SK-N-SH treated with all-trans-retinoic acid at 6 μM for 48 hours (cell line): ENCODE measurements at regions not wholly inside any gene's neighbourhood (a gene's known extent, or its start where the extent isn't known, plus 50 kb on each side); places are given as distances from the start of the nearest gene placed in this dataset.

Experiments used
- ATAC-seq: fragments of 200-7000 bp; cut with Tn5 transposase; 3 replicates; pipeline ENCODE4 v1.9.1; 2020; ENCODE audit warnings: mild to moderate bottlenecking, moderate library complexity
- ARNTL ChIP-seq: fragments of 450-650 bp; formaldehyde crosslinking; IDR thresholded peaks from 2 replicates; pipeline ENCODE4 v1.5.0; 2020; ENCODE audit warnings: low read depth, mild to moderate bottlenecking, moderate library complexity, borderline replicate concordance
- BACH2 ChIP-seq: fragments of 250-450 bp; sonication (Bioruptor Pico); IDR thresholded peaks from 2 replicates; pipeline ENCODE4 v1.9.0; 2021; ENCODE audit warnings: mild to moderate bottlenecking, borderline replicate concordance
- CREB5 ChIP-seq: fragments of 250-450 bp; sonication (Bioruptor Pico); IDR thresholded peaks from 2 replicates; pipeline ENCODE4 v1.5.1; 2020; ENCODE audit warnings: low read depth, mild to moderate bottlenecking, moderate library complexity
- CSDC2 ChIP-seq: fragments of 250-450 bp; sonication (Bioruptor Pico); IDR thresholded peaks from 2 replicates; pipeline ENCODE4 v1.5.0; 2020; ENCODE audit warnings: mild to moderate bottlenecking, moderate library complexity
- ESRRG ChIP-seq: fragments of 250-450 bp; sonication (Bioruptor Pico); IDR thresholded peaks from 2 replicates; pipeline ENCODE4 v1.6.1; 2021; ENCODE audit warnings: mild to moderate bottlenecking
- GLIS3 ChIP-seq: fragments of 250-450 bp; sonication (Bioruptor Pico); IDR thresholded peaks from 2 replicates; pipeline ENCODE4 v1.5.0; 2020; ENCODE audit warnings: mild to moderate bottlenecking, moderate library complexity
- ISL1 ChIP-seq: fragments of 250-450 bp; sonication (Bioruptor Pico); IDR thresholded peaks from 2 replicates; pipeline ENCODE4 v2.1.2; 2022; ENCODE audit warnings: mild to moderate bottlenecking, moderate library complexity
- OSR1 ChIP-seq: fragments of 250-450 bp; sonication (Bioruptor Pico); IDR thresholded peaks from 2 replicates; pipeline ENCODE4 v1.8.0; 2022; ENCODE audit warnings: moderate library complexity, mild to moderate bottlenecking, inconsistent platforms
- PPARA ChIP-seq: fragments of 250-450 bp; sonication (Bioruptor Pico); IDR thresholded peaks from 2 replicates; pipeline ENCODE4 v1.5.0; 2020; ENCODE audit warnings: mild to moderate bottlenecking, borderline replicate concordance
- RARB ChIP-seq: fragments of 250-450 bp; sonication (Bioruptor Pico); IDR thresholded peaks from 2 replicates; pipeline ENCODE4 v1.8.0; 2021; ENCODE audit warnings: mild to moderate bottlenecking, moderate library complexity
- SNAI2 ChIP-seq: fragments of 250-450 bp; sonication (Bioruptor Pico); IDR thresholded peaks from 2 replicates; pipeline ENCODE4 v1.5.0; 2020; ENCODE audit warnings: mild to moderate bottlenecking, moderate library complexity
- TCF4 ChIP-seq: fragments of 250-450 bp; sonication (Bioruptor Pico); IDR thresholded peaks from 2 replicates; pipeline ENCODE4 v1.8.0; 2021; ENCODE audit warnings: mild to moderate bottlenecking, moderate library complexity, borderline replicate concordance
- TOX ChIP-seq: fragments of 250-450 bp; sonication (Bioruptor Pico); IDR thresholded peaks from 2 replicates; pipeline ENCODE4 v1.8.0; 2021; ENCODE audit warnings: mild to moderate bottlenecking, moderate library complexity, borderline replicate concordance
- TSHZ2 ChIP-seq: fragments of 250-450 bp; sonication (Bioruptor Pico); IDR thresholded peaks from 2 replicates; pipeline ENCODE4 v1.5.0; 2020; ENCODE audit warnings: mild to moderate bottlenecking, moderate library complexity
- ZC3H10 ChIP-seq: fragments of 250-450 bp; sonication (Bioruptor Pico); IDR thresholded peaks from 2 replicates; pipeline ENCODE4 v1.5.1; 2021; ENCODE audit warnings: mild to moderate bottlenecking, moderate library complexity
- ZFP3 ChIP-seq: fragments of 250-450 bp; sonication (Bioruptor Pico); IDR thresholded peaks from 2 replicates; pipeline ENCODE4 v1.5.0; 2020; ENCODE audit warnings: mild to moderate bottlenecking, moderate library complexity
- ZFP30 ChIP-seq: fragments of 450-650 bp; formaldehyde crosslinking; IDR thresholded peaks from 2 replicates; pipeline ENCODE4 v1.5.0; 2022; ENCODE audit warnings: mild to moderate bottlenecking, moderate library complexity
- ZNF565 ChIP-seq: fragments of 450-650 bp; formaldehyde crosslinking; conservative IDR thresholded peaks from 2 replicates; pipeline ENCODE4 v1.5.0; 2020; ENCODE audit warnings: low read depth, mild to moderate bottlenecking, moderate library complexity
- ZNF70 ChIP-seq: fragments of 450-650 bp; formaldehyde crosslinking; IDR thresholded peaks from 2 replicates; pipeline ENCODE4 v1.5.0; 2020; ENCODE audit warnings: mild to moderate bottlenecking, moderate library complexity
- ZNF8 ChIP-seq: fragments of 450-650 bp; formaldehyde crosslinking; IDR thresholded peaks from 2 replicates; pipeline ENCODE4 v1.5.0; 2020; ENCODE audit warnings: mild to moderate bottlenecking, moderate library complexity
- TF ChIP-seq, protein P1 (sequence below): fragments of 250-450 bp; sonication (Bioruptor Pico); IDR thresholded peaks from 2 replicates; pipeline ENCODE4 v1.8.0; 2021; ENCODE audit warnings: low read depth, mild to moderate bottlenecking, moderate library complexity, borderline replicate concordance
- TF ChIP-seq, protein P2 (sequence below): fragments of 250-450 bp; sonication (Bioruptor Pico); IDR thresholded peaks from 2 replicates; pipeline ENCODE4 v1.8.0; 2020; ENCODE audit warnings: mild to moderate bottlenecking, moderate library complexity, borderline replicate concordance

- TF ChIP-seq ISL1 (CRISPR knock-in tag) (no peak), ZFP30 (CRISPR knock-in tag) (no peak), RARB (CRISPR knock-in tag) (no peak), ARNTL (CRISPR knock-in tag) (no peak), ESRRG (CRISPR knock-in tag) (no peak), GLIS3 (CRISPR knock-in tag) (no peak), ZNF565 (CRISPR knock-in tag) (no peak), CREB5 (CRISPR knock-in tag) (no peak), SNAI2 (CRISPR knock-in tag) (no peak)
- TF ChIP-seq, protein P1, sequence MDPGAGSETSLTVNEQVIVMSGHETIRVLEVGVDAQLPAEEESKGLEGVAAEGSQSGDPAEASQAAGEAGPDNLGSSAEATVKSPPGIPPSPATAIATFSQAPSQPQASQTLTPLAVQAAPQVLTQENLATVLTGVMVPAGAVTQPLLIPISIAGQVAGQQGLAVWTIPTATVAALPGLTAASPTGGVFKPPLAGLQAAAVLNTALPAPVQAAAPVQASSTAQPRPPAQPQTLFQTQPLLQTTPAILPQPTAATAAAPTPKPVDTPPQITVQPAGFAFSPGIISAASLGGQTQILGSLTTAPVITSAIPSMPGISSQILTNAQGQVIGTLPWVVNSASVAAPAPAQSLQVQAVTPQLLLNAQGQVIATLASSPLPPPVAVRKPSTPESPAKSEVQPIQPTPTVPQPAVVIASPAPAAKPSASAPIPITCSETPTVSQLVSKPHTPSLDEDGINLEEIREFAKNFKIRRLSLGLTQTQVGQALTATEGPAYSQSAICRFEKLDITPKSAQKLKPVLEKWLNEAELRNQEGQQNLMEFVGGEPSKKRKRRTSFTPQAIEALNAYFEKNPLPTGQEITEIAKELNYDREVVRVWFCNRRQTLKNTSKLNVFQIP (CRISPR knock-in tag): no peak
- ATAC-seq: no peak
Observed at GRCh38 chrX:25389266-25389665, 373.5 kb upstream of the ARX start.

GRCh38 chrX:25383196-25383595 is 367.4 kb upstream of the ARX start:
- no peak for ATAC-seq
- TF ChIP-seq PPARA (CRISPR knock-in tag): no peak
- TF ChIP-seq ZNF8: no peak
- no peak for TF ChIP-seq ISL1 (CRISPR knock-in tag)
- TF ChIP-seq ZC3H10: no peak
- no peak for TF ChIP-seq TCF4 (CRISPR knock-in tag)
- TF ChIP-seq, protein P2, sequence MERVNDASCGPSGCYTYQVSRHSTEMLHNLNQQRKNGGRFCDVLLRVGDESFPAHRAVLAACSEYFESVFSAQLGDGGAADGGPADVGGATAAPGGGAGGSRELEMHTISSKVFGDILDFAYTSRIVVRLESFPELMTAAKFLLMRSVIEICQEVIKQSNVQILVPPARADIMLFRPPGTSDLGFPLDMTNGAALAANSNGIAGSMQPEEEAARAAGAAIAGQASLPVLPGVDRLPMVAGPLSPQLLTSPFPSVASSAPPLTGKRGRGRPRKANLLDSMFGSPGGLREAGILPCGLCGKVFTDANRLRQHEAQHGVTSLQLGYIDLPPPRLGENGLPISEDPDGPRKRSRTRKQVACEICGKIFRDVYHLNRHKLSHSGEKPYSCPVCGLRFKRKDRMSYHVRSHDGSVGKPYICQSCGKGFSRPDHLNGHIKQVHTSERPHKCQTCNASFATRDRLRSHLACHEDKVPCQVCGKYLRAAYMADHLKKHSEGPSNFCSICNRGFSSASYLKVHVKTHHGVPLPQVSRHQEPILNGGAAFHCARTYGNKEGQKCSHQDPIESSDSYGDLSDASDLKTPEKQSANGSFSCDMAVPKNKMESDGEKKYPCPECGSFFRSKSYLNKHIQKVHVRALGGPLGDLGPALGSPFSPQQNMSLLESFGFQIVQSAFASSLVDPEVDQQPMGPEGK (CRISPR knock-in tag): no peak
- TF ChIP-seq ARNTL (CRISPR knock-in tag): no peak
- no peak for TF ChIP-seq OSR1
- no peak for TF ChIP-seq BACH2 (CRISPR knock-in tag)
- TF ChIP-seq, protein P1 (CRISPR knock-in tag): no peak
- no peak for TF ChIP-seq CSDC2 (CRISPR knock-in tag)
- TF ChIP-seq ZNF565 (CRISPR knock-in tag): no peak
- no peak for TF ChIP-seq ZFP30 (CRISPR knock-in tag)
- no peak for TF ChIP-seq TSHZ2 (CRISPR knock-in tag)
- no peak for TF ChIP-seq ZNF70 (CRISPR knock-in tag)
- TF ChIP-seq ZFP3 (CRISPR knock-in tag): no peak
- no peak for TF ChIP-seq ESRRG (CRISPR knock-in tag)
- no peak for TF ChIP-seq TOX

GRCh38 chrX:25356456-25356855 is 340.7 kb upstream of the ARX start:
- TF ChIP-seq TCF4 (CRISPR knock-in tag): no peak
- TF ChIP-seq ZNF565 (CRISPR knock-in tag): no peak
- TF ChIP-seq ZNF70 (CRISPR knock-in tag): no peak
- TF ChIP-seq, all 23 proteins: peak for 0
- ATAC-seq: no peak
